ENCODE measurements at regions not wholly inside any gene's neighbourhood (a gene's known extent, or its start where the extent isn't known, plus 50 kb on each side); places are given as distances from the start of the nearest gene placed in this dataset.

DNA sequence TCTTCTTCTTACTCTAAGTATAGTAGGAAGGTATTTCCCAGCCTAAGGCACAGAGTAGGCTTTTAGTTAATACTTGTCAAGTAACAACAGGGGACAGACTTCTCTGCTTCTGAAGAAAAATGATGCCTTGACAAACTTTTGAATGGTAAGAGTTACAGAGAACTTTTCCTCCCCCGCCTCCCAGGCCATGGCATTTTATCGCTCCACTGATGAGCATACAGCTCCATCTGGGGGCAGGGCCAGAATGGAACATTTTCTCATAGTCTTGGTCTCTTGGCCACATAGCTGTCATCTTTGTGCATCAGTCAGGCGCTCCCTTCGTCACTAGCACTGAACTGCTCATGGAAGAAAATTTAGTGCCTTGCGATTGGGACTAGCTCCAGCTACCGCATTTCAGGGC, 1066.8 kb upstream of the CITED2 start:
- 53 to 78% methylated on average over 5 of the region's 6 CpGs for WGBS, 2 donors (ENCODE audit: low coverage in 1 of 2)
- Histone ChIP-seq H3K4me1 (peaks cover 0 to 47% (median 7%) of the 10 kb centered on the region in 3 donors), H3K36me3 (no peaks in the 10 kb centered on the region), H3K27ac (peak overlapping the region in 3 of 4 donors; percentile 14 to 25 (median 21)), H3K9me3 (no peaks in the 10 kb centered on the region), H3K27me3 (no peaks in the 10 kb centered on the region), H3K4me3 (no peak overlapping the region)
- ATAC-seq = no peak
- no peak for TF ChIP-seq EP300 (IDR thresholded peaks at IDR 0.05)
- TF ChIP-seq, protein P1, sequence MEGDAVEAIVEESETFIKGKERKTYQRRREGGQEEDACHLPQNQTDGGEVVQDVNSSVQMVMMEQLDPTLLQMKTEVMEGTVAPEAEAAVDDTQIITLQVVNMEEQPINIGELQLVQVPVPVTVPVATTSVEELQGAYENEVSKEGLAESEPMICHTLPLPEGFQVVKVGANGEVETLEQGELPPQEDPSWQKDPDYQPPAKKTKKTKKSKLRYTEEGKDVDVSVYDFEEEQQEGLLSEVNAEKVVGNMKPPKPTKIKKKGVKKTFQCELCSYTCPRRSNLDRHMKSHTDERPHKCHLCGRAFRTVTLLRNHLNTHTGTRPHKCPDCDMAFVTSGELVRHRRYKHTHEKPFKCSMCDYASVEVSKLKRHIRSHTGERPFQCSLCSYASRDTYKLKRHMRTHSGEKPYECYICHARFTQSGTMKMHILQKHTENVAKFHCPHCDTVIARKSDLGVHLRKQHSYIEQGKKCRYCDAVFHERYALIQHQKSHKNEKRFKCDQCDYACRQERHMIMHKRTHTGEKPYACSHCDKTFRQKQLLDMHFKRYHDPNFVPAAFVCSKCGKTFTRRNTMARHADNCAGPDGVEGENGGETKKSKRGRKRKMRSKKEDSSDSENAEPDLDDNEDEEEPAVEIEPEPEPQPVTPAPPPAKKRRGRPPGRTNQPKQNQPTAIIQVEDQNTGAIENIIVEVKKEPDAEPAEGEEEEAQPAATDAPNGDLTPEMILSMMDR (IDR thresholded peaks at IDR 0.05) = peak in 3 of 4 experiments; percentile 26 to 62 (median 26)

DNA sequence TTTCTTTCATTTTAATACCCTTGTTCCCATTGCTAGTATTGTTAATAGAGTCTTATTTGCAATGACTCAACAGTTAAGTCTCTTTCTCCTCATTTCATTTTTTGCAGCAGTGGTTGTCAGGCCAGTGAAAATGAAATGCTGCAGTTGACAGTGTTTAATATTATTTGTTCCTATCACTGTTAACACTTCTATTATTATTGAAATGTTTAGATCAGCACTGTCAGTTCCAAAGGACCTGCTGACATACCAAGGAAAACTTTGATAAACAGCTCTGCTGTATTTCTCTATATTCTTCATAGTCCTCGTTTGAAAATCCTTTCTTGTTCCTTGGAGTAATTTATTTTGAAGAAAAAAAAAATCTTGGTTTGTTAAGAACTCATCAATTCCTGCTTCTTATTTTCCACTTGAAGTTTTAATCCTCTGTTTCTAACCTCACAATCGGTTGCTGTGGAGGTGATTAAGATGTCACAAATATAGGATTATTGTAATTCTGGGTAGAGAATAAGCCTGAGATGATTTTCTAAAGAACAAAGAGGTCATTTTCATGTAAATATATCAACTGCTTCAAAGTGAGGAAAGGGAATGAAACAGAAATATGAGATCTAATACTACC, 1065.9 kb upstream of the CITED2 start:
- Histone ChIP-seq H3K4me3 (no peak overlapping the region), H3K9me3 (no peaks in the 10 kb centered on the region), H3K4me1 (peaks cover 0 to 37% (median 2%) of the 10 kb centered on the region in 3 donors), H3K27me3 (no peaks in the 10 kb centered on the region), H3K36me3 (no peaks in the 10 kb centered on the region), H3K27ac (peak overlapping the region in 3 of 4 donors; percentile 14 to 20 (median 15))
- ATAC-seq = no peak
- WGBS, 2 donors (ENCODE audit: low coverage in 1 of 2) = 12 to 50% methylated on average over 2 of the region's 2 CpGs
- TF ChIP-seq POLR2AphosphoS5 (IDR thresholded peaks at IDR 0.05) (no peak), POLR2A (IDR thresholded peaks at IDR 0.05) (no peak), EP300 (IDR thresholded peaks at IDR 0.05) (no peak)
- TF ChIP-seq, protein P1 (IDR thresholded peaks at IDR 0.05) = no peak

DNA sequence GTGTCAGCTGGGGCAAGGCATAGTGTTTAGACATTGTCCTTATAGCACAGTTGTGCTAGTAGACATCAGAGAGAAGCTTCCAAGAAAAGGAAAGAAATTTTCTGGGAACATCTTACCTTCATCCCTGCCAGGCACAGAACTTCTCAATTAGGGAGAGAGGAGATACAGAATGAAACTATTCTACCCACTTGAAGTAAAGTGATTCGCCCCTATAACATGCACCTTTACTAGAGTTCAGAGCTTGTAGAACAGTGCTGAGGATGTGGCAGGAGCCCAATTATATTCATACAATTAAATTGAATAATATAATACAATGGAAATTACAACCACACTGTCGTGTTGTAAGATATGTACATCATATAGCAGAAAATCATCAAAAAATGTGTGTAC, 1063.9 kb upstream of the CITED2 start:
- no peaks in the 10 kb centered on the region for H3K9me3 ChIP-seq
- peaks cover 0 to 36% (median 0%) of the 10 kb centered on the region in 3 donors for H3K4me1 ChIP-seq
- no peak overlapping the region for H3K4me3 ChIP-seq
- ATAC-seq = no peak
- no peak overlapping the region for H3K27ac ChIP-seq
- H3K27me3 ChIP-seq = no peaks in the 10 kb centered on the region
- WGBS, 2 donors (ENCODE audit: low coverage in 1 of 2) = 93 to 96% methylated on average over 2 of the region's 2 CpGs
- no peak for TF ChIP-seq POLR2A (IDR thresholded peaks at IDR 0.05)
- H3K36me3 ChIP-seq = no peaks in the 10 kb centered on the region

DNA sequence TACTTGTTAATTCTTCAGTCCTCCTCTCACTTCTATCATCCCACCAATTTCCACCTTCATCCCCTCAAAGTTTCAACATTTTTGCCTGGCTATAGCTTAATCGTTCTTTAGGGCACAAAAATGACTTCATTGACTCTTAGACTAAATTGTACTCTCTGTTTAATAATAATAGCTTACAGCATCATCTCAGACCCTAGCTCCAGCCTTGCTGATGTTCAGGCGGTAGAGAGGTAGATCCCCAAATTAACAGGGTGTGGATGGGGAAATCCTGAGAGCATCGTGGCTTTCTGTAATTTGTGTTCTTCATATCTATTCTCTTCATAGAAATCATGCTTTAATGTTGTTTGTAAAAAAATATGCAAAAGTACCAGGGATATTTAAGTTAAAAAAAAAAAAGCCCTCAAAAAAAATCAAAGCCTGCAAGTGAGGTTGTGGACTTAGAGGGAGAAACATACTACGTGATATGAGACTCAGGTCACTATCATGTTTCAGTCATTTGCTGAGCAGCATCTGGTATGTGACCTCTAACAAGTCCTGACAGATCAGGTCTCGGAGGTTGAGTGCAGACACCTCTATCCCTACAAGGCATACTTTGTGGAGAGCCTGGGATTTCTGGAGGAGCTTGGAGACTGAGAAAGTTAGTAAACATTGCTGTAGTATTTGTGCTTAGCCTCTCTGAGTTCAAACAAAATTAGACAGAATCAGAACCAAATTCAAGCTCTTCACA, 1063.3 kb upstream of the CITED2 start:
- no peaks in the 10 kb centered on the region for H3K36me3 ChIP-seq
- no peak overlapping the region for H3K27ac ChIP-seq
- H3K27me3 ChIP-seq = no peaks in the 10 kb centered on the region
- no peak overlapping the region for H3K4me3 ChIP-seq
- no peaks in the 10 kb centered on the region for H3K9me3 ChIP-seq
- 82 to 94% methylated on average over 2 to 5 of the region's 5 CpGs for WGBS, 2 donors (ENCODE audit: low coverage in 1 of 2)
- H3K4me1 ChIP-seq = peaks cover 0 to 36% (median 0%) of the 10 kb centered on the region in 3 donors
- TF ChIP-seq, protein P1 (IDR thresholded peaks at IDR 0.05) = no peak
- TF ChIP-seq POLR2A (IDR thresholded peaks at IDR 0.05) = no peak
- no peak for TF ChIP-seq POLR2AphosphoS5 (IDR thresholded peaks at IDR 0.05)
- TF ChIP-seq EP300 (IDR thresholded peaks at IDR 0.05) = no peak
- ATAC-seq = no peak

DNA sequence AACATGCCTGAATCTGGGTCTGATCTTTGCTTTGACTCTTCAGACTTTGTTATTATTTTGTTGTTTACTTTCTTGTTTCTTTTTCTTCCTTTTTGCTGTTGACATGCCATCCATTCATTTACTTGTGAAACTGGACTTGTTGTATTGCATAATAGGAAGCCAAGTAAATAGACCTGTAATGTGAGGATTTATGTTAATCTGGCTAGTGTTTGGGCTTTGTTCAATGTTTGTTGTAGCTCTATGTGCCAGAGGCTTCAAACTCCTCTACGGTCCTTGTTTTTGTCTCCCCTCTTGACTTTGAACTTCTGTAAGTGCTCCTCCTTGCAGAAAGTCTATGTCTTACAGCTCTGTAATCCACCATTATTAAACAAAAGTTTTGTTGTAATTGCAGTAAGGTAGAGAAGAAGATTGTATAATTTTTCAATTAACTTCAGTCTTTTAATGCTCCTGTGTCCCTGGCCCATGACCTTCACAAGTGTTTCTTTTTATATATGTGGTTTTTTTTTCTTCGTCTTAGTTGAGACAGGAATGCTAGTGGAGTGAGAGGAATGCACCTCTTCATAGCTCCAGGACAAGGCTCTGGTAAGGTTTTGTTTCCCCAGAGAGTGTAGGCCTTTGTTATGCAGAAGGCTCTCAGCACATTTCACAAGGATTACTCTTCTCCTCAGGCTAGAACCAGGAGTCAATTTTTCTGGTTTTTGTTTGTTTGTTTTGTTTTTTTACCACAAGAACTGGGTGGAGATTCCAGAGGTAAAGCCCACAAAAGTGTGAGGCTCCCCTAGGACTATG, 1061.8 kb upstream of the CITED2 start:
- TF ChIP-seq EP300 (IDR thresholded peaks at IDR 0.05) = no peak
- TF ChIP-seq, protein P1 (IDR thresholded peaks at IDR 0.05) = no peak
- no peak for TF ChIP-seq POLR2A (IDR thresholded peaks at IDR 0.05)
- no peak for TF ChIP-seq POLR2AphosphoS5 (IDR thresholded peaks at IDR 0.05)
- no peak for ATAC-seq
- H3K27ac ChIP-seq = no peak overlapping the region
- H3K36me3 ChIP-seq = no peaks in the 10 kb centered on the region
- H3K4me1 ChIP-seq = peaks cover 0 to 26% (median 0%) of the 10 kb centered on the region in 3 donors
- WGBS, 2 donors (ENCODE audit: low coverage in 1 of 2) = 54 to 69% methylated on average over 2 of the region's 2 CpGs
- H3K9me3 ChIP-seq = no peaks in the 10 kb centered on the region
- H3K27me3 ChIP-seq = no peaks in the 10 kb centered on the region
- H3K4me3 ChIP-seq = no peak overlapping the region
